ENCODE measurements at regions not wholly inside any gene's neighbourhood (a gene's known extent, or its start where the extent isn't known, plus 50 kb on each side); places are given as distances from the start of the nearest gene placed in this dataset.

GRCh38 chr6:134692008-134692407 is 257.9 kb downstream of the ALDH8A1 start:
- Histone ChIP-seq H2AFZ (ENCODE audit: low read depth, low read length) (no peak overlapping the region), H3K9me1 (ENCODE audit: control insufficient read depth, insufficient read depth, low read length) (no peaks in the 10 kb centered on the region), H4K20me1 (replicated peaks; ENCODE audit: control insufficient read depth, insufficient read depth, low read length) (no peaks in the 10 kb centered on the region), H3K36me3 (ENCODE audit: control insufficient read depth, insufficient read depth, low read length) (no peaks in the 10 kb centered on the region), H3K79me2 (ENCODE audit: control insufficient read depth, insufficient read depth, low read length) (no peaks in the 10 kb centered on the region), H3K9me3 (replicated peaks; ENCODE audit: control insufficient read depth, insufficient read depth, low read depth, low read length) (no peaks in the 10 kb centered on the region), H3K9ac (ENCODE audit: insufficient read depth in 1 of 2, low read depth in 2 of 2, low read length in 2 of 2) (no peak overlapping the region), H3K4me3 (no peak overlapping the region), H3K4me2 (ENCODE audit: insufficient read depth, low read length) (no peak overlapping the region), H3K27me3 (ENCODE audit: control insufficient read depth in 2 of 2, insufficient read depth in 2 of 2, low read length in 2 of 2) (peaks cover 0 to 13% of the 10 kb centered on the region in 2 experiments; a peak in 2 of 5 replicates), H3K4me1 (replicated peaks in 1 of 2; ENCODE audit: control insufficient read depth in 2 of 2, insufficient read depth in 2 of 2, low read length in 2 of 2) (no peaks in the 10 kb centered on the region), H3K27ac (ENCODE audit: extremely low read depth, low read depth, low read length) (no peak overlapping the region)
- no peak for DNase-seq (ENCODE audit: extremely low read depth in 1 of 4, low spot score in 3 of 4)
- intact Hi-C loops (cut with micrococcal nuclease) = no loop called here
- no TSS peak for BruUV-seq (replicated peaks)
- ChIA-PET POLR2A (no interaction called here), CTCF (ENCODE audit: low intra/inter-chr PET ratio) (no interaction called here)
- TF ChIP-seq NFYB (IDR thresholded peaks at IDR 0.05; ENCODE audit: extremely low read depth, insufficient read length) (no peak), BMI1 (IDR thresholded peaks at IDR 0.05; ENCODE audit: low read length) (no peak), RAD21 (CRISPR knock-in tag; conservative IDR thresholded peaks at IDR 0.05 in 1 of 2, IDR thresholded peaks at IDR 0.05 in 1 of 2) (no peak), ZC3H8 (IDR thresholded peaks at IDR 0.05) (no peak), RERE (CRISPR knock-in tag; IDR thresholded peaks at IDR 0.05; ENCODE audit: borderline replicate concordance) (no peak), RAD51 (IDR thresholded peaks at IDR 0.05; ENCODE audit: borderline replicate concordance, low read depth) (no peak), TARDBP (IDR thresholded peaks at IDR 0.05) (no peak), ZFP1 (CRISPR knock-in tag; IDR thresholded peaks at IDR 0.05) (no peak), XRCC4 (IDR thresholded peaks at IDR 0.05; ENCODE audit: extremely low read depth, insufficient read depth, insufficient read length) (no peak), HNRNPK (IDR thresholded peaks at IDR 0.05; ENCODE audit: low read depth, low read length, poor library complexity, severe bottlenecking) (no peak), RBM25 (IDR thresholded peaks at IDR 0.05; ENCODE audit: low read depth, low read length, severe bottlenecking) (no peak), MXD1 (CRISPR knock-in tag; IDR thresholded peaks at IDR 0.05; ENCODE audit: borderline replicate concordance, poor library complexity, severe bottlenecking) (no peak), ELF4 (CRISPR knock-in tag; IDR thresholded peaks at IDR 0.05) (no peak), PURB (CRISPR knock-in tag; IDR thresholded peaks at IDR 0.05; ENCODE audit: low read depth) (no peak), RFX1 (IDR thresholded peaks at IDR 0.05) (no peak), ZBTB43 (CRISPR knock-in tag; IDR thresholded peaks at IDR 0.05) (no peak), CREM (IDR thresholded peaks at IDR 0.05; ENCODE audit: low read depth) (no peak)
- FAIRE-seq = no peak
- in situ Hi-C loops (cut with MboI) = no loop called here
- WGBS (ENCODE audit: insufficient coverage, low coverage, missing lambda C conversion rate) = 0% methylated on average over 3 of the region's 3 CpGs
- ATAC-seq = no peak
